ENCODE measurements at regions not wholly inside any gene's neighbourhood (a gene's known extent, or its start where the extent isn't known, plus 50 kb on each side); places are given as distances from the start of the nearest gene placed in this dataset.
"Not testable (repeated sequence)": the region's sequence is repeated elsewhere in the genome, so short reads cannot be mapped to it uniquely, and the experiment has no call there.

GRCh38 chr3:177800147-177800546 is 602.9 kb upstream of the TBL1XR1 start:
- not testable (repeated sequence) for H3K27ac ChIP-seq (ENCODE audit: low read length); H3K9me3 ChIP-seq (ENCODE audit: insufficient read depth, low read depth, low read length); H3K9ac ChIP-seq (ENCODE audit: low read depth, low read length); H3K4me3 ChIP-seq (ENCODE audit: low read length); H3K36me3 ChIP-seq (ENCODE audit: insufficient read depth, low read depth, low read length); H3K4me1 ChIP-seq (ENCODE audit: insufficient read depth, low read length); H3K27me3 ChIP-seq (ENCODE audit: insufficient read depth, low read length)

- Histone ChIP-seq H3K9me3 (ENCODE audit: insufficient read depth, low read depth, low read length) (no peaks in the 10 kb centered on the region), H3K36me3 (ENCODE audit: insufficient read depth, low read depth, low read length) (no peaks in the 10 kb centered on the region), H3K27ac (ENCODE audit: low read length) (no peak overlapping the region), H3K9ac (ENCODE audit: low read depth, low read length) (no peak overlapping the region), H3K27me3 (ENCODE audit: insufficient read depth, low read length) (no peaks in the 10 kb centered on the region), H3K4me3 (ENCODE audit: low read length) (no peak overlapping the region), H3K4me1 (ENCODE audit: insufficient read depth, low read length) (peaks cover 10% of the 10 kb centered on the region; the same call in 1 of the 2 replicates)
These were observed 603.3 kb upstream of the TBL1XR1 start for GRCh38 chr3:177800561-177800960.

GRCh38 chr3:177802151-177802900 is 605.0 kb upstream of the TBL1XR1 start:
- Histone ChIP-seq H3K9me3 (ENCODE audit: insufficient read depth, low read depth, low read length) (no peaks in the 10 kb centered on the region), H3K4me3 (ENCODE audit: low read length) (no peak overlapping the region), H3K27ac (ENCODE audit: low read length) (no peak overlapping the region), H3K4me1 (ENCODE audit: insufficient read depth, low read length) (peaks cover 6% of the 10 kb centered on the region; the same call in 1 of the 2 replicates), H3K27me3 (ENCODE audit: insufficient read depth, low read length) (no peaks in the 10 kb centered on the region), H3K36me3 (ENCODE audit: insufficient read depth, low read depth, low read length) (no peaks in the 10 kb centered on the region), H3K9ac (ENCODE audit: low read depth, low read length) (no peak overlapping the region)

- no peaks in the 10 kb centered on the region for H3K9me3 ChIP-seq (ENCODE audit: insufficient read depth, low read depth, low read length)
- no peaks in the 10 kb centered on the region for H3K27me3 ChIP-seq (ENCODE audit: insufficient read depth, low read length)
- no peaks in the 10 kb centered on the region for H3K36me3 ChIP-seq (ENCODE audit: insufficient read depth, low read depth, low read length)
- H3K9ac ChIP-seq (ENCODE audit: low read depth, low read length): no peak overlapping the region
- H3K27ac ChIP-seq (ENCODE audit: low read length): no peak overlapping the region
- H3K4me3 ChIP-seq (ENCODE audit: low read length): no peak overlapping the region
- peaks cover 6% of the 10 kb centered on the region; the same call in 1 of the 2 replicates for H3K4me1 ChIP-seq (ENCODE audit: insufficient read depth, low read length)
These were observed 606.2 kb upstream of the TBL1XR1 start for GRCh38 chr3:177803500-177803899.

- Histone ChIP-seq H3K9me3 (ENCODE audit: insufficient read depth, low read depth, low read length) (no peaks in the 10 kb centered on the region), H3K36me3 (ENCODE audit: insufficient read depth, low read depth, low read length) (no peaks in the 10 kb centered on the region), H3K4me3 (ENCODE audit: low read length) (no peak overlapping the region), H3K9ac (ENCODE audit: low read depth, low read length) (no peak overlapping the region), H3K27ac (ENCODE audit: low read length) (no peak overlapping the region), H3K27me3 (ENCODE audit: insufficient read depth, low read length) (no peaks in the 10 kb centered on the region), H3K4me1 (ENCODE audit: insufficient read depth, low read length) (peaks cover 6% of the 10 kb centered on the region; the same call in 1 of the 2 replicates)
These were observed 606.8 kb upstream of the TBL1XR1 start for GRCh38 chr3:177804032-177804431.

GRCh38 chr3:177804646-177805045 is 607.4 kb upstream of the TBL1XR1 start:
- H3K27me3 ChIP-seq (ENCODE audit: insufficient read depth, low read length): no peaks in the 10 kb centered on the region
- no peaks in the 10 kb centered on the region for H3K36me3 ChIP-seq (ENCODE audit: insufficient read depth, low read depth, low read length)
- H3K4me1 ChIP-seq (ENCODE audit: insufficient read depth, low read length): peaks cover 6% of the 10 kb centered on the region; the same call in 1 of the 2 replicates
- H3K9me3 ChIP-seq (ENCODE audit: insufficient read depth, low read depth, low read length): no peaks in the 10 kb centered on the region
- no peak overlapping the region for H3K27ac ChIP-seq (ENCODE audit: low read length)
- H3K4me3 ChIP-seq (ENCODE audit: low read length): no peak overlapping the region
- no peak overlapping the region for H3K9ac ChIP-seq (ENCODE audit: low read depth, low read length)

GRCh38 chr3:177807150-177807875 is 610.0 kb upstream of the TBL1XR1 start:
- no peaks in the 10 kb centered on the region for H3K9me3 ChIP-seq (ENCODE audit: insufficient read depth, low read depth, low read length)
- no peak overlapping the region for H3K27ac ChIP-seq (ENCODE audit: low read length)
- no peaks in the 10 kb centered on the region for H3K27me3 ChIP-seq (ENCODE audit: insufficient read depth, low read length)

GRCh38 chr3:177808928-177809478 is 611.7 kb upstream of the TBL1XR1 start:
- not testable (repeated sequence) for H3K4me1 ChIP-seq (ENCODE audit: insufficient read depth, low read length); H3K27me3 ChIP-seq (ENCODE audit: insufficient read depth, low read length)

More at GRCh38 chr3:177807150-177807875, 610.0 kb upstream of the TBL1XR1 start:
- peaks cover 2% of the 10 kb centered on the region; the same call in 1 of the 2 replicates for H3K4me1 ChIP-seq (ENCODE audit: insufficient read depth, low read length)
- no peaks in the 10 kb centered on the region for H3K36me3 ChIP-seq (ENCODE audit: insufficient read depth, low read depth, low read length)
- H3K9ac ChIP-seq (ENCODE audit: low read depth, low read length): no peak overlapping the region
- no peak overlapping the region for H3K4me3 ChIP-seq (ENCODE audit: low read length)

GRCh38 chr3:177810162-177810623 is 612.9 kb upstream of the TBL1XR1 start:
- Histone ChIP-seq H3K4me3 (ENCODE audit: low read length) (no peak overlapping the region), H3K27me3 (ENCODE audit: insufficient read depth, low read length) (no peaks in the 10 kb centered on the region), H3K9me3 (ENCODE audit: insufficient read depth, low read depth, low read length) (no peaks in the 10 kb centered on the region), H3K4me1 (ENCODE audit: insufficient read depth, low read length) (no peaks in the 10 kb centered on the region), H3K36me3 (ENCODE audit: insufficient read depth, low read depth, low read length) (no peaks in the 10 kb centered on the region), H3K27ac (ENCODE audit: low read length) (no peak overlapping the region), H3K9ac (ENCODE audit: low read depth, low read length) (no peak overlapping the region)

More at GRCh38 chr3:177808928-177809478, 611.7 kb upstream of the TBL1XR1 start:
- H3K27ac ChIP-seq (ENCODE audit: low read length); H3K9ac ChIP-seq (ENCODE audit: low read depth, low read length); H3K36me3 ChIP-seq (ENCODE audit: insufficient read depth, low read depth, low read length); H3K9me3 ChIP-seq (ENCODE audit: insufficient read depth, low read depth, low read length); H3K4me3 ChIP-seq (ENCODE audit: low read length): not testable (repeated sequence)

GRCh38 chr3:177811112-177811511 is 613.8 kb upstream of the TBL1XR1 start:
- H3K27ac ChIP-seq (ENCODE audit: low read length): no peak overlapping the region
- H3K4me1 ChIP-seq (ENCODE audit: insufficient read depth, low read length): no peaks in the 10 kb centered on the region
- no peaks in the 10 kb centered on the region for H3K9me3 ChIP-seq (ENCODE audit: insufficient read depth, low read depth, low read length)
- no peak overlapping the region for H3K9ac ChIP-seq (ENCODE audit: low read depth, low read length)
- H3K36me3 ChIP-seq (ENCODE audit: insufficient read depth, low read depth, low read length): no peaks in the 10 kb centered on the region
- no peaks in the 10 kb centered on the region for H3K27me3 ChIP-seq (ENCODE audit: insufficient read depth, low read length)
- H3K4me3 ChIP-seq (ENCODE audit: low read length): no peak overlapping the region

GRCh38 chr3:177811835-177812234 is 614.6 kb upstream of the TBL1XR1 start:
- no peaks in the 10 kb centered on the region for H3K4me1 ChIP-seq (ENCODE audit: insufficient read depth, low read length)
- H3K36me3 ChIP-seq (ENCODE audit: insufficient read depth, low read depth, low read length): no peaks in the 10 kb centered on the region
- H3K9ac ChIP-seq (ENCODE audit: low read depth, low read length): no peak overlapping the region
- no peak overlapping the region for H3K4me3 ChIP-seq (ENCODE audit: low read length)
- H3K27ac ChIP-seq (ENCODE audit: low read length): no peak overlapping the region
- H3K9me3 ChIP-seq (ENCODE audit: insufficient read depth, low read depth, low read length): no peaks in the 10 kb centered on the region
- H3K27me3 ChIP-seq (ENCODE audit: insufficient read depth, low read length): no peaks in the 10 kb centered on the region
